Immature natural killer cell (primary cell): ENCODE measurements at regions not wholly inside any gene's neighbourhood (a gene's known extent, or its start where the extent isn't known, plus 50 kb on each side); places are given as distances from the start of the nearest gene placed in this dataset.
"Not testable (repeated sequence)": the region's sequence is repeated elsewhere in the genome, so short reads cannot be mapped to it uniquely, and the experiment has no call there.

ENCODE experiments used
- DNase-seq, 3 donors: peaks; one replicate each; pipeline ENCODE4 v3.0.0; 2022; ENCODE audit warnings: mixed read lengths in 1 of 3
- H3K27ac Mint-ChIP-seq, 6 donors: one replicate each; pipeline ENCODE4 v1.8.0; 2020; ENCODE audit warnings: mixed read lengths in 6 of 6, mild to moderate bottlenecking in 5 of 6, inconsistent platforms in 4 of 6, moderate library complexity in 3 of 6
- H3K27me3 Mint-ChIP-seq, 3 donors: one replicate each; pipeline ENCODE4 v1.8.0; 2020 to 2021; ENCODE audit warnings: low read depth in 3 of 3, mild to moderate bottlenecking in 3 of 3, mixed read lengths in 3 of 3, moderate library complexity in 3 of 3, inconsistent platforms in 1 of 3
- H3K36me3 Mint-ChIP-seq, 3 donors: one replicate each; pipeline ENCODE4 v1.8.0; 2020; ENCODE audit warnings: mixed read lengths in 3 of 3, inconsistent platforms in 2 of 3, mild to moderate bottlenecking in 2 of 3
- H3K4me1 Mint-ChIP-seq, 2 donors: one replicate each; pipeline ENCODE4 v1.8.0; 2020; ENCODE audit warnings: inconsistent platforms in 2 of 2, mild to moderate bottlenecking in 2 of 2, mixed read lengths in 2 of 2, moderate library complexity in 1 of 2
- H3K4me3 Mint-ChIP-seq, 5 donors: one replicate each; pipeline ENCODE4 v1.8.0; 2020; ENCODE audit warnings: mild to moderate bottlenecking in 5 of 5, mixed read lengths in 5 of 5, inconsistent platforms in 3 of 5, moderate library complexity in 3 of 5
- H3K9me3 Mint-ChIP-seq, 6 donors: one replicate each; pipeline ENCODE4 v1.8.0; 2020; ENCODE audit warnings: mild to moderate bottlenecking in 6 of 6, mixed read lengths in 6 of 6, inconsistent platforms in 4 of 6, moderate library complexity in 3 of 6

DNA sequence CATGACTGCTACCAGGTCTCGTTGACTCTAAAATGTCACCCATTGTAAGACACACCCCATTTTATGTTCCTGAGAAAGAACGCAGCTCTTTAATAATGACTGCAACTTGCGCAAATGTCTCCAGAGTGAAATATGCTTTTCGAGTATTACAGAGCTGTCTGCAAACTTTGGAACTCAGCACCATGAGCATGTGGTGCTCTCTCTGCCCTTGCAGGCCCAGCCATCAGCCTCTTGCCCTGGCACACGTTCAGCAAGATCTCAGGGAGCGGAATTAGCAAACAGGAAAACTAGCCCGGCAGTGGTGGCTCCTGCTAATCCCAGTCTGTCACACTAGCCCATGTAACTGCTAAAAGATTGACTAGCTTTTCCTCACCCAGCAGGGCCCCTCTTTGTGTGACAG, 114.5 kb upstream of the SLC1A3 start:
- Mint-ChIP-seq H3K9me3 (no peaks in the 10 kb centered on the region), H3K36me3 (no peaks in the 10 kb centered on the region), H3K27me3 (no peaks in the 10 kb centered on the region), H3K4me1 (no peaks in the 10 kb centered on the region), H3K4me3 (no peak overlapping the region), H3K27ac (no peak overlapping the region)
- DNase-seq: no peak

DNA sequence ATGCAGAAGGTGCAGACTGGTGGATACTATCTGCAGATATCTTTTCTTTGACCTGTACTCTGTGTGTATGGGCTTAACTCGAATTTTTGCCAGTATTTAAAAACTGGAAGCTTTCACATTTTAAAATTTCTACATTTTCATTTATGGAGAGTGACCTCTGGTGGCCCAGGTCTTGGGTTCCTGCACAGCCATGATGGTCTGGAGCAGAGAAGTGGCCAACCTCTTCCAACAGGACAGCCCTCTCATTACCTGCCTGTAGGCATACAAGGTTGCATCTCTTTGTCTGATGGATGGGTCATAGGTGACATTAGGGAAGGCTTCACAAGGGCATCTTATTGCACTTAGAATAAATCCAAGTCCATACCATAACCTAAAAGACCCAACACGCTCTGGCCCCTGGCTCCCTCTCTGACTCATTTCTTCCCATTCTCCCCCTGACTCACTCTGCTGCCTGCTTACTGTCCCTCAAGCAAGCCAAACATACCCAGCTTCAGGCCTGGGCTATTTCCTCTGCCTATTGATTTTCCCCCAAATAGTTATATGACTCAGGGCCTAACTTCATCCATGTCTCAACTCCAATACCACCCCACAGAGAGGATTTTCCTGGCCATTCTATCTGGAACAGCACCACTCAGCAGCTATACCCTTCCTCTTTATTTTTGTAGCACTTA, 113.3 kb upstream of the SLC1A3 start:
- no peaks in the 10 kb centered on the region for H3K9me3 Mint-ChIP-seq
- no peak overlapping the region for H3K27ac Mint-ChIP-seq
- no peaks in the 10 kb centered on the region for H3K4me1 Mint-ChIP-seq
- H3K36me3 Mint-ChIP-seq: no peaks in the 10 kb centered on the region
- no peaks in the 10 kb centered on the region for H3K27me3 Mint-ChIP-seq
- DNase-seq: no peak
- no peak overlapping the region for H3K4me3 Mint-ChIP-seq

- no peaks in the 10 kb centered on the region for H3K4me1 Mint-ChIP-seq
- H3K27me3 Mint-ChIP-seq: peaks cover 0 to under 1% (median 0%) of the 10 kb centered on the region in 3 donors
- H3K36me3 Mint-ChIP-seq: no peaks in the 10 kb centered on the region
- no peak overlapping the region for H3K27ac Mint-ChIP-seq
- no peak for DNase-seq
- no peak overlapping the region for H3K4me3 Mint-ChIP-seq
- no peaks in the 10 kb centered on the region for H3K9me3 Mint-ChIP-seq
Observed at GRCh38 chr5:36494028-36494427, 112.4 kb upstream of the SLC1A3 start.

GRCh38 chr5:36494841-36495601, 111.4 kb upstream of the SLC1A3 start:
- Mint-ChIP-seq H3K36me3 (no peaks in the 10 kb centered on the region), H3K4me3 (no peak overlapping the region), H3K4me1 (no peaks in the 10 kb centered on the region), H3K27me3 (peaks cover 0 to 2% (median 0%) of the 10 kb centered on the region in 3 donors), H3K27ac (no peak overlapping the region), H3K9me3 (no peaks in the 10 kb centered on the region)
- DNase-seq: no peak

- no peak for DNase-seq
- H3K27ac Mint-ChIP-seq: no peak overlapping the region
- H3K27me3 Mint-ChIP-seq: peaks cover 0 to 2% (median 0%) of the 10 kb centered on the region in 3 donors
- no peaks in the 10 kb centered on the region for H3K36me3 Mint-ChIP-seq
- no peak overlapping the region for H3K4me3 Mint-ChIP-seq
- H3K4me1 Mint-ChIP-seq: no peaks in the 10 kb centered on the region
- H3K9me3 Mint-ChIP-seq: no peaks in the 10 kb centered on the region
Observed at GRCh38 chr5:36495611-36496010, 110.8 kb upstream of the SLC1A3 start.

DNA sequence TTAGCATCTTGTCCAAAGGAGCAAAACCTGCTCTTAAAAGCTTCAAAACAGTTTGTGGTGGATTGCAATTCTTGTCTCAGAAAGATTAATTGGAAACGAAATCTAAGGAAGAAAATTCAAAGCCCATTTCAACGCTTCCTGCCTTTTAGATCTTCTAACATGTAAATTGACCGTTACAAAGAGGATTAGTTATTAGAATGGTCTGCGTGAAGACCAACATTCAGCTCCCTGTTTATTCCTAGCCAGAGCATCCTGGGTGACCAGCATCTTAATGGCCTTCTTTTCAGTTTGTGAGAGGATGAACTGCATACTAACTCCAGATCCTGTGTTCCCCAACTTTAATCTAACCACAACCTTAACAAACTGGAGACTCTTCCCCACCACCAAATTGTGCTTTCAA, 109.9 kb upstream of the SLC1A3 start:
- no peak for DNase-seq
- no peak overlapping the region for H3K27ac Mint-ChIP-seq
- no peak overlapping the region for H3K4me3 Mint-ChIP-seq
- no peaks in the 10 kb centered on the region for H3K4me1 Mint-ChIP-seq
- no peaks in the 10 kb centered on the region for H3K9me3 Mint-ChIP-seq
- peaks cover 0 to 2% (median 2%) of the 10 kb centered on the region in 3 donors for H3K27me3 Mint-ChIP-seq
- no peaks in the 10 kb centered on the region for H3K36me3 Mint-ChIP-seq

GRCh38 chr5:36502608-36503007, 103.8 kb upstream of the SLC1A3 start:
- Mint-ChIP-seq H3K4me3 (no peak overlapping the region), H3K9me3 (no peaks in the 10 kb centered on the region), H3K27ac (no peak overlapping the region), H3K27me3 (peaks cover 0 to 5% (median 2%) of the 10 kb centered on the region in 3 donors), H3K36me3 (no peaks in the 10 kb centered on the region), H3K4me1 (no peaks in the 10 kb centered on the region)
- DNase-seq: no peak

- no peak overlapping the region for H3K4me3 Mint-ChIP-seq
- no peaks in the 10 kb centered on the region for H3K36me3 Mint-ChIP-seq
- no peak overlapping the region for H3K27ac Mint-ChIP-seq
- no peak for DNase-seq
- no peaks in the 10 kb centered on the region for H3K4me1 Mint-ChIP-seq
- peaks cover 0 to 5% (median 2%) of the 10 kb centered on the region in 3 donors for H3K27me3 Mint-ChIP-seq
- H3K9me3 Mint-ChIP-seq: no peaks in the 10 kb centered on the region
Observed at GRCh38 chr5:36505021-36505420, 101.4 kb upstream of the SLC1A3 start.

- no peak overlapping the region for H3K27ac Mint-ChIP-seq
- H3K4me1 Mint-ChIP-seq: no peaks in the 10 kb centered on the region
Observed at GRCh38 chr5:36507332-36507952, 99.0 kb upstream of the SLC1A3 start.

DNA sequence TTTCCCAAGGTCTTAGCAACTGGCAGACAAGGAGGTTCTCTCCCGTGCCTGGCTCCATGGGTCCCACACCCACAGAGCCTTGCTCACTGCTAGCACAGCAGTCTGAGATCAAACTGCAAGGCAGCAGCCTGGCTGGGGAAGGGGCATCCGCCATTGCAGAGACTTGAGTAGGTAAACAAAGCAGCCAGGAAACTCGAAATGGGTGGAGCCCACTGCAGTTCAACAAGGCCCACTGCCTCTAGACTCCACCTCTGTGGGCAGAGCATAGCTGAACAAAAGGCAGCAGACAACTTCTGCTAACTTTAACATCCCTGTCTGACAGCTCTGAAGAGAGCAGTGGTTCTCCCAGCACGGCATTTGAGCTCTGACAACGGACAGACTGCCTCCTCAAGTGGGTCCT, 98.1 kb upstream of the SLC1A3 start:
- H3K27me3 Mint-ChIP-seq, H3K27ac Mint-ChIP-seq, H3K9me3 Mint-ChIP-seq, H3K4me1 Mint-ChIP-seq, H3K4me3 Mint-ChIP-seq, DNase-seq, H3K36me3 Mint-ChIP-seq: not testable (repeated sequence)

More at GRCh38 chr5:36507332-36507952, 99.0 kb upstream of the SLC1A3 start:
- Mint-ChIP-seq H3K9me3 (no peaks in the 10 kb centered on the region), H3K27me3 (peaks cover 0 to 5% (median 2%) of the 10 kb centered on the region in 3 donors), H3K36me3 (no peaks in the 10 kb centered on the region), H3K4me3 (no peak overlapping the region)
- peak; percentile 26 to 53 (median 51) for DNase-seq

- H3K4me3 Mint-ChIP-seq, H3K36me3 Mint-ChIP-seq, H3K27me3 Mint-ChIP-seq, H3K9me3 Mint-ChIP-seq, H3K27ac Mint-ChIP-seq, DNase-seq, H3K4me1 Mint-ChIP-seq: not testable (repeated sequence)
Observed at GRCh38 chr5:36513647-36514046, 92.8 kb upstream of the SLC1A3 start.

GRCh38 chr5:36519881-36520280, 86.5 kb upstream of the SLC1A3 start:
- peaks cover 0 to 5% (median 0%) of the 10 kb centered on the region in 6 donors for H3K9me3 Mint-ChIP-seq

DNA sequence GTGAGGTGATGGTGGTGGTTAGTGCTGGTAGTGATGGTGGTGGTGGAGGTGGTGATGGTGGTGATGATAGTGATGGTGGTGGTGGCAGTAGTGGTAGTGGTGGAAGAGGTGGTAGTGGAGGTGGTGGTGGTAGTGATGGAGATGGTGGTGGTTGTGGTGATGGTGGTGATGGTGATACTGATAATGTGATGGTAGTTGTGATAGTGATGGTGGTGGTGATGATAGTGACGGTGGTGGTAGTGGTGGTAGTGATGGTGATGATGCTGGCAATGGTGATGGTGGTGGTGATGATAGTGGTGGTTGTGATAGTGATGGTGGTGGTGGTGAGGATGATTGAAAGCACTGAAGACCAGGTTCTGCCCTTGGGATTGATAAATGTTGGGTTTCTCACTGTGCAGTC, 85.2 kb upstream of the SLC1A3 start:
- H3K27me3 Mint-ChIP-seq: peaks cover 0 to 4% (median 2%) of the 10 kb centered on the region in 3 donors
- H3K4me1 Mint-ChIP-seq: no peaks in the 10 kb centered on the region
- peaks cover 0 to 5% (median 0%) of the 10 kb centered on the region in 6 donors for H3K9me3 Mint-ChIP-seq
- DNase-seq: no peak
- H3K4me3 Mint-ChIP-seq: no peak overlapping the region
- no peak overlapping the region for H3K27ac Mint-ChIP-seq
- no peaks in the 10 kb centered on the region for H3K36me3 Mint-ChIP-seq

More at GRCh38 chr5:36519881-36520280, 86.5 kb upstream of the SLC1A3 start:
- Mint-ChIP-seq H3K27me3 (peaks cover 0 to 2% (median under 1%) of the 10 kb centered on the region in 3 donors), H3K36me3 (no peaks in the 10 kb centered on the region), H3K27ac (no peak overlapping the region), H3K4me3 (no peak overlapping the region), H3K4me1 (no peaks in the 10 kb centered on the region)
- no peak for DNase-seq
